ENCODE measurements at regions not wholly inside any gene's neighbourhood (a gene's known extent, or its start where the extent isn't known, plus 50 kb on each side); places are given as distances from the start of the nearest gene placed in this dataset.

DNA sequence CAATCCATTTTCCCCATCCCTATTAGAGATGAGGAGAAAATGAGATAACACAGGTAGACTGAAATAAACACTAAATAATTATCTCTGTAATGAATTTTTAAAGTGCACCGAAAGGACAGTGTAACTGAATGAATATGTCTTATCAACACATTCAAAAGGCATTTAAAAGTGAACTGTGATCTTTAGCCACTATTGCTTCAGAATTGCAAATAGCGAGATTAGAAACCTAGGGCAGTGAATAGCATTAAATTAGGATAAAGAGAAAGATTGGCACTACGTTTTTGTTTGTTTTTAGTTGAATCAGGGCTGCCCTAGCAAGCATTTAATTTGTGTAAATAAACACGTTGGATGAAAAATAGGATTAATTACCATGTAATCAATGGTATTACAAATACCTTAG, 537.5 kb downstream of the ELAVL2 start:
- TF ChIP-seq CTCF (conservative IDR thresholded peaks at IDR 0.05; ENCODE audit: low read depth, low read length): no peak
- no peak for TF ChIP-seq MXI1 (IDR thresholded peaks at IDR 0.05; ENCODE audit: borderline replicate concordance, low read depth, low read length)
- no peak for TF ChIP-seq USF2 (IDR thresholded peaks at IDR 0.05; ENCODE audit: low read depth, low read length)
- no peak for TF ChIP-seq POLR2A (IDR thresholded peaks at IDR 0.05; ENCODE audit: low read depth, low read length)
- no peak for TF ChIP-seq RAD21 (IDR thresholded peaks at IDR 0.05; ENCODE audit: low read length)
- TF ChIP-seq NFE2L2 (IDR thresholded peaks at IDR 0.05; ENCODE audit: low read depth, low read length): no peak
- TF ChIP-seq MAFK (IDR thresholded peaks at IDR 0.05; ENCODE audit: low read depth, low read length): no peak

Data from IMR-90 (cell line).